HCT116 (cell line): ENCODE measurements at regions not wholly inside any gene's neighbourhood (a gene's known extent, or its start where the extent isn't known, plus 50 kb on each side); places are given as distances from the start of the nearest gene placed in this dataset.

Experiments used
- CTCF ChIP-seq, 3 experiments: fragments of 200-600 bp in 1 of 3; sonication (generic) in 1 of 3; IDR thresholded peaks in 2 of 3; conservative IDR thresholded peaks in 1 of 3; 2 replicates each; pipeline ENCODE4 v1.5.1; 2012 to 2017; ENCODE audit warnings: low read depth in 2 of 3, low read length in 2 of 3, antibody characterized with exemption in 1 of 3, borderline replicate concordance in 1 of 3, control low read depth in 1 of 3, mild to moderate bottlenecking in 1 of 3, mixed read lengths in 1 of 3, mixed run types in 1 of 3, moderate library complexity in 1 of 3; ENCODE audit not compliant: insufficient read depth in 1 of 3
- POLR2A ChIP-seq: IDR thresholded peaks from 2 replicates; pipeline ENCODE4 v1.7.0; 2011; ENCODE audit warnings: borderline replicate concordance; ENCODE audit not compliant: insufficient read depth, insufficient read length; ENCODE audit errors: extremely low read depth
- TCF7L2 ChIP-seq: IDR thresholded peaks from 2 replicates; pipeline ENCODE4 v1.7.0; 2011; ENCODE audit warnings: borderline replicate concordance, inconsistent platforms; ENCODE audit not compliant: insufficient read depth, insufficient read length; ENCODE audit errors: extremely low read depth

- no peak for TF ChIP-seq TCF7L2
- no peak for TF ChIP-seq CTCF (IDR thresholded peaks at IDR 0.05 in 2 of 3, conservative IDR thresholded peaks at IDR 0.05 in 1 of 3; ENCODE audit: borderline replicate concordance in 1 of 3, insufficient read depth in 1 of 3, low read depth in 2 of 3, low read length in 2 of 3)
- TF ChIP-seq POLR2A: no peak
Observed at GRCh38 chr1:221473411-221473810, 268.5 kb downstream of the DUSP10 start.
